ENCODE measurements at regions not wholly inside any gene's neighbourhood (a gene's known extent, or its start where the extent isn't known, plus 50 kb on each side); places are given as distances from the start of the nearest gene placed in this dataset.

DNA sequence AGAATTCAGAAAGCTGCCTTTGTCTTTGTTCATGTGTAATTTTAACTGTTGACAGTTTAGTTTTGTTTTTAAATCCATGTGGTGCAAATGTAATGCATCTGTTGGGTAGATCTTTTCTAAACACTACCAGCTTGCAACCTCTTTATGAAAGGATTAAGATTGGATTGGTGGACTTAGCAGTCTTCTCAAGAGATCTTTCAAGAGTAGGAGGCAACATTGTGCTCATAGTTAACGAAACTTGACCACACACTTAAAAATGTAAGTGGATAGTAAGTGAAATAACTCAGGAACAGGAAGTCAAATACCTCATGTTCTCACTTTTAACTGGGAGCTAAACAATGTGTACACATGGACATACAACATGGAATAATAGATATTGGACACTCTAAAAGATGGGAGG lies 579.0 kb downstream of the RIT2 start:
- H3K79me2 ChIP-seq (ENCODE audit: low read depth): no peaks in the 10 kb centered on the region
- no peaks in the 10 kb centered on the region for H3K9me3 Mint-ChIP-seq
- H3K27me3 Mint-ChIP-seq (ENCODE audit: insufficient read depth, low read depth): peaks cover 2% of the 10 kb centered on the region
- H3K27ac Mint-ChIP-seq: no peak overlapping the region
- peaks cover 9% of the 10 kb centered on the region for H3K4me1 ChIP-seq
- H3K9me3 ChIP-seq (ENCODE audit: low read depth): no peaks in the 10 kb centered on the region
- no peak overlapping the region for H3K4me3 ChIP-seq
- no peak for DNase-seq (ENCODE audit: low spot score)
- no peak overlapping the region for H3K27ac ChIP-seq
- no peaks in the 10 kb centered on the region for H3K36me3 ChIP-seq
- no peaks in the 10 kb centered on the region for H3K27me3 ChIP-seq
- H3F3A ChIP-seq (ENCODE audit: low read depth): no peaks in the 10 kb centered on the region
- no peak overlapping the region for H2AFZ ChIP-seq (replicated peaks)
- H3K4me1 Mint-ChIP-seq: peaks cover 30% of the 10 kb centered on the region
- H3K36me3 Mint-ChIP-seq: no peaks in the 10 kb centered on the region
- H4K20me1 ChIP-seq (ENCODE audit: low read depth): no peaks in the 10 kb centered on the region
- no peak overlapping the region for H3K9ac ChIP-seq
- TF ChIP-seq, protein P1, sequence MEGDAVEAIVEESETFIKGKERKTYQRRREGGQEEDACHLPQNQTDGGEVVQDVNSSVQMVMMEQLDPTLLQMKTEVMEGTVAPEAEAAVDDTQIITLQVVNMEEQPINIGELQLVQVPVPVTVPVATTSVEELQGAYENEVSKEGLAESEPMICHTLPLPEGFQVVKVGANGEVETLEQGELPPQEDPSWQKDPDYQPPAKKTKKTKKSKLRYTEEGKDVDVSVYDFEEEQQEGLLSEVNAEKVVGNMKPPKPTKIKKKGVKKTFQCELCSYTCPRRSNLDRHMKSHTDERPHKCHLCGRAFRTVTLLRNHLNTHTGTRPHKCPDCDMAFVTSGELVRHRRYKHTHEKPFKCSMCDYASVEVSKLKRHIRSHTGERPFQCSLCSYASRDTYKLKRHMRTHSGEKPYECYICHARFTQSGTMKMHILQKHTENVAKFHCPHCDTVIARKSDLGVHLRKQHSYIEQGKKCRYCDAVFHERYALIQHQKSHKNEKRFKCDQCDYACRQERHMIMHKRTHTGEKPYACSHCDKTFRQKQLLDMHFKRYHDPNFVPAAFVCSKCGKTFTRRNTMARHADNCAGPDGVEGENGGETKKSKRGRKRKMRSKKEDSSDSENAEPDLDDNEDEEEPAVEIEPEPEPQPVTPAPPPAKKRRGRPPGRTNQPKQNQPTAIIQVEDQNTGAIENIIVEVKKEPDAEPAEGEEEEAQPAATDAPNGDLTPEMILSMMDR (IDR thresholded peaks at IDR 0.05): no peak
- no peak overlapping the region for H3K4me3 Mint-ChIP-seq
- H3K4me2 ChIP-seq: no peak overlapping the region

DNA sequence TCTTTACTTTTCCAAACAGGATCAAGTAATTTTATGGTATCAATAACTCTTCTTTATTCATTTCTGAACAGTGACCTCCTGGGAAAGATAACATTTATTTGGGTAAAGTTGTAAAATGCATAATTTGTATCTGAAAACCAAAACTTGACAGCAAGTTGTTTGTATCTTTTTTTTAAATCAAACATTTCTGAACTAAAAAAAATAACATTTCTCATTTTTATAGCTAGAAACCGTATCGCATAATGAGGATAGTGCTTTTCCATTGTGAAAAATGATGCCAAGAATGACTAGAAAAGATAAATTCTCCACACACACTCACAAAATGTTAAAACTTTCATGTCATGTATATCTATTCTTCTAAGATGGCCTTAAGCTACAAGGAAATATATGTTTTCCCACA lies 578.2 kb downstream of the RIT2 start:
- Histone ChIP-seq H3K27ac (no peak overlapping the region), H3K4me1 (peaks cover 9% of the 10 kb centered on the region), H3K9me3 (ENCODE audit: low read depth) (no peaks in the 10 kb centered on the region), H3K27me3 (no peaks in the 10 kb centered on the region), H3K36me3 (no peaks in the 10 kb centered on the region), H3K9ac (no peak overlapping the region), H4K20me1 (ENCODE audit: low read depth) (no peaks in the 10 kb centered on the region), H3K4me3 (no peak overlapping the region), H3F3A (ENCODE audit: low read depth) (no peaks in the 10 kb centered on the region), H3K4me2 (no peak overlapping the region), H2AFZ (replicated peaks) (no peak overlapping the region), H3K79me2 (ENCODE audit: low read depth) (no peaks in the 10 kb centered on the region)
- no peaks in the 10 kb centered on the region for H3K36me3 Mint-ChIP-seq
- H3K27ac Mint-ChIP-seq: no peak overlapping the region
- DNase-seq (ENCODE audit: low spot score): no peak
- H3K4me3 Mint-ChIP-seq: no peak overlapping the region
- no peak for TF ChIP-seq EZH2phosphoT487 (IDR thresholded peaks at IDR 0.05)
- TF ChIP-seq, protein P1 (IDR thresholded peaks at IDR 0.05): no peak
- no peak for TF ChIP-seq EZH2 (IDR thresholded peaks at IDR 0.05)
- H3K27me3 Mint-ChIP-seq (ENCODE audit: insufficient read depth, low read depth): peaks cover 2% of the 10 kb centered on the region
- H3K9me3 Mint-ChIP-seq: no peaks in the 10 kb centered on the region
- H3K4me1 Mint-ChIP-seq: peaks cover 30% of the 10 kb centered on the region

DNA sequence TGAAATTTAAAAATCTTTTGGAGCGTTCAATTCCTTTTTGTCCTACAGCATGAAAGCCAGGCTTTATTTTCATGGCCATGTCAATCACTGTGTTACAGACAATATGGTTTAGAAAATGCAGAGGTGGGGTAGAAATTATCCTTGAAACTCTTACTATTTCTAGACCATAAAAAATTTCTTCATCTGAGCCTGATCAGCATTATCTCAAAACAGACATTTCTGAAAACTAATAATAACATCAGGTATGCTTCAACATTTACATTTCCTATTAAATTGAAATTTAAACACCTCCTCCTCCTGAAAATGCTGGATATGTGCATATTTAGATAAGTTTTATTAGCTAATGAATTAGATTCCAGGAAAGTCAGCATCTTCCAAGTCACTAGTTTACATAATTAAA lies 570.6 kb downstream of the RIT2 start:
- no peaks in the 10 kb centered on the region for H3K79me2 ChIP-seq (ENCODE audit: low read depth)
- H3K27ac Mint-ChIP-seq: no peak overlapping the region
- no peak overlapping the region for H2AFZ ChIP-seq (replicated peaks)
- DNase-seq (ENCODE audit: low spot score): no peak
- no peaks in the 10 kb centered on the region for H3K36me3 Mint-ChIP-seq
- H3K27ac ChIP-seq: no peak overlapping the region
- no peak overlapping the region for H3K4me2 ChIP-seq
- TF ChIP-seq EZH2phosphoT487 (IDR thresholded peaks at IDR 0.05): no peak
- no peak for TF ChIP-seq EZH2 (IDR thresholded peaks at IDR 0.05)
- TF ChIP-seq, protein P1 (IDR thresholded peaks at IDR 0.05): no peak
- no peaks in the 10 kb centered on the region for H4K20me1 ChIP-seq (ENCODE audit: low read depth)
- H3K9me3 ChIP-seq (ENCODE audit: low read depth): no peaks in the 10 kb centered on the region
- no peaks in the 10 kb centered on the region for H3F3A ChIP-seq (ENCODE audit: low read depth)
- no peaks in the 10 kb centered on the region for H3K4me1 Mint-ChIP-seq
- no peaks in the 10 kb centered on the region for H3K36me3 ChIP-seq
- no peak overlapping the region for H3K4me3 Mint-ChIP-seq
- H3K4me3 ChIP-seq: no peak overlapping the region
- no peak overlapping the region for H3K9ac ChIP-seq
- peaks cover 3% of the 10 kb centered on the region for H3K27me3 Mint-ChIP-seq (ENCODE audit: insufficient read depth, low read depth)
- no peaks in the 10 kb centered on the region for H3K4me1 ChIP-seq
- peaks cover 2% of the 10 kb centered on the region for H3K9me3 Mint-ChIP-seq
- no peaks in the 10 kb centered on the region for H3K27me3 ChIP-seq

DNA sequence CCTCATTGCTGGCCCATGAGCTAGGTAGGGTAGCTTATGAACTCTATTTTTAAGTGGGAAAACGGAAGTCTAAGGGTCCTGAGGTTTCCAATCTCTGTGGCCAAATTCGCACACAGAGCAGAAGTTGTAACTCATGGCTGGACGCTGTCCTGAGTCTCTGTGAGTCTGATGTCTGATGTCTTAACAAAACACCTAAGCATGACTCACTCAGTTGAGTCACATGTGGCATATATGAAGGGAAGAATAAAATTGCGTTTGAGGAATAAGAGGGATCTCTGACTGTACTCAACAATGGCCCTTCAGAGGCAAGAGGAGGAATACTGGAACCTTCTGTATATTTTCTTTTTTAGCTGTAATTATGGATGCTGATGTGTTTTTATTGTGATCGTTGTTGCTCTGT lies 569.7 kb downstream of the RIT2 start:
- no peak for TF ChIP-seq EZH2 (IDR thresholded peaks at IDR 0.05)
- TF ChIP-seq EZH2phosphoT487 (IDR thresholded peaks at IDR 0.05): no peak
- TF ChIP-seq, protein P1 (IDR thresholded peaks at IDR 0.05): no peak

More for the DNA sequence above, 569.7 kb downstream of the RIT2 start:
- no peak for DNase-seq (ENCODE audit: low spot score)
- Histone ChIP-seq H3K9ac (no peak overlapping the region), H3K9me3 (ENCODE audit: low read depth) (no peaks in the 10 kb centered on the region), H4K20me1 (ENCODE audit: low read depth) (no peaks in the 10 kb centered on the region), H3K4me3 (no peak overlapping the region), H3K79me2 (ENCODE audit: low read depth) (no peaks in the 10 kb centered on the region), H3K27me3 (no peaks in the 10 kb centered on the region), H3K4me2 (no peak overlapping the region), H3K36me3 (no peaks in the 10 kb centered on the region), H3F3A (ENCODE audit: low read depth) (no peaks in the 10 kb centered on the region), H3K4me1 (no peaks in the 10 kb centered on the region), H3K27ac (no peak overlapping the region), H2AFZ (replicated peaks) (no peak overlapping the region)
- Mint-ChIP-seq H3K36me3 (no peaks in the 10 kb centered on the region), H3K9me3 (peaks cover 2% of the 10 kb centered on the region), H3K27ac (no peak overlapping the region), H3K4me3 (no peak overlapping the region), H3K4me1 (no peaks in the 10 kb centered on the region), H3K27me3 (ENCODE audit: insufficient read depth, low read depth) (peaks cover 3% of the 10 kb centered on the region)

Measured in neural progenitor cell (in vitro differentiated cells).